B cell (primary cell): ENCODE measurements at regions not wholly inside any gene's neighbourhood (a gene's known extent, or its start where the extent isn't known, plus 50 kb on each side); places are given as distances from the start of the nearest gene placed in this dataset.

Experiments used
- ATAC-seq: fragments of 200-7000 bp; cut with Tn5 transposase; one replicate; pipeline ENCODE4 v1.10.0; 2021; ENCODE audit warnings: low read depth, mild to moderate bottlenecking, moderate number of reproducible peaks, moderate library complexity
- CTCF ChIA-PET: fragments of 350-600 bp; sonication (Branson Sonifier 250); formaldehyde crosslinking; loops from one replicate; lab custom pipeline; 2021; ENCODE audit warnings: antibody characterized with exemption, inconsistent platforms; lab: Charles Lee
- POLR2A ChIA-PET: fragments of 350-600 bp; sonication (Branson Sonifier 250); formaldehyde crosslinking; loops from one replicate; lab custom pipeline; 2021; ENCODE audit warnings: antibody characterized with exemption; lab: Charles Lee
- DNase-seq: peaks from one replicate; pipeline ENCODE4 v3.0.0; 2013
- H2AFZ ChIP-seq: 2 replicates; pipeline ENCODE4 v1.6.1; 2012; ENCODE audit warnings: mild to moderate bottlenecking, low read depth, low read length; ENCODE audit not compliant: insufficient read depth, poor library complexity, severe bottlenecking
- H3K27ac ChIP-seq, 2 donors: 1 replicate in 1 of 2; 2 replicates in 1 of 2; pipeline ENCODE4 v1.5.1; 2012 to 2013; ENCODE audit warnings: low read length in 2 of 2, mild to moderate bottlenecking in 2 of 2, moderate library complexity in 1 of 2
- H3K27me3 ChIP-seq, 4 experiments: fragments of 200-600 bp in 1 of 4; sonication (generic) in 1 of 4; replicated peaks in 1 of 4; 1 replicate in 2 of 4; 2 replicates in 2 of 4; pipeline versions ENCODE4 v1.6.1 to v1.7.0; 2013 to 2016; ENCODE audit warnings: low read length in 3 of 4, mild to moderate bottlenecking in 2 of 4, mixed read lengths in 1 of 4, moderate library complexity in 1 of 4; ENCODE audit not compliant: insufficient read depth in 4 of 4, control insufficient read depth in 3 of 4; ENCODE audit errors: control extremely low read depth in 1 of 4
- H3K36me3 ChIP-seq, 2 experiments: replicated peaks in 1 of 2; 1 replicate in 1 of 2; 2 replicates in 1 of 2; pipeline versions ENCODE4 v1.6.1 to v1.7.1; 2013; ENCODE audit warnings: low read length in 1 of 2; ENCODE audit not compliant: insufficient read depth in 2 of 2, control insufficient read depth in 1 of 2; ENCODE audit errors: control extremely low read depth in 1 of 2, extremely low read depth in 1 of 2
- H3K4me1 ChIP-seq, 2 donors: fragments of 200-600 bp in 1 of 2; sonication (generic) in 1 of 2; 1 replicate in 1 of 2; 2 replicates in 1 of 2; pipeline versions ENCODE4 v1.5.1 to v1.6.1; 2013 to 2017; ENCODE audit warnings: low read length in 2 of 2; ENCODE audit not compliant: control insufficient read depth in 2 of 2, insufficient read depth in 2 of 2
- H3K4me2 ChIP-seq: replicated peaks from 2 replicates; pipeline ENCODE3; 2012; ENCODE audit warnings: mild to moderate bottlenecking, low read depth, low read length; ENCODE audit not compliant: poor library complexity, severe bottlenecking
- H3K4me3 ChIP-seq, 5 experiments: fragments of 200-600 bp in 1 of 5; sonication (generic) in 1 of 5; 1 replicate in 3 of 5; 2 replicates in 2 of 5; pipeline versions ENCODE4 v1.5.1 to v1.7.0; 2011 to 2016; ENCODE audit warnings: low read length in 4 of 5, mild to moderate bottlenecking in 4 of 5, low read depth in 2 of 5, control low read depth in 1 of 5, moderate library complexity in 1 of 5; ENCODE audit not compliant: insufficient read depth in 1 of 5; ENCODE audit errors: control extremely low read depth in 1 of 5, extremely low read depth in 1 of 5
- H3K79me2 ChIP-seq: fragments of 200-600 bp; sonication (generic); one replicate; pipeline ENCODE4 v1.6.0; 2016; ENCODE audit warnings: low read length; ENCODE audit not compliant: control insufficient read depth, insufficient read depth
- H3K9ac ChIP-seq: fragments of 200-600 bp; sonication (generic); 2 replicates; pipeline ENCODE4 v1.6.1; 2017; ENCODE audit warnings: mild to moderate bottlenecking, low read length, moderate library complexity
- H3K9me3 ChIP-seq, 3 donors: one replicate each; pipeline versions ENCODE4 v1.6.1 to v1.7.1; 2013; ENCODE audit warnings: low read length in 2 of 3; ENCODE audit not compliant: control insufficient read depth in 2 of 3, insufficient read depth in 1 of 3; ENCODE audit errors: control extremely low read depth in 1 of 3
- H4K20me1 ChIP-seq: 2 replicates; pipeline ENCODE4 v1.6.0; 2012; ENCODE audit warnings: mild to moderate bottlenecking, low read length; ENCODE audit not compliant: insufficient read depth, control insufficient read depth, poor library complexity, severe bottlenecking
- H3K27ac Mint-ChIP-seq: one replicate; pipeline ENCODE4 v1.8.0; 2021; ENCODE audit warnings: mixed read lengths
- H3K27me3 Mint-ChIP-seq: one replicate; pipeline ENCODE4 v1.8.0; 2021; ENCODE audit warnings: mixed read lengths
- H3K4me1 Mint-ChIP-seq: one replicate; pipeline ENCODE4 v1.8.0; 2021; ENCODE audit warnings: mixed read lengths
- H3K4me3 Mint-ChIP-seq: one replicate; pipeline ENCODE4 v1.8.0; 2021; ENCODE audit warnings: mixed read lengths
- H3K9me3 Mint-ChIP-seq: one replicate; pipeline ENCODE4 v1.8.0; 2022; ENCODE audit warnings: mixed read lengths; ENCODE audit not compliant: insufficient read depth
- EZH2 ChIP-seq: IDR thresholded peaks from 2 replicates; pipeline ENCODE4 v1.6.1; 2012; ENCODE audit warnings: borderline replicate concordance, low read depth, mild to moderate bottlenecking, moderate library complexity, low read length; ENCODE audit not compliant: insufficient read depth, poor library complexity, severe bottlenecking
- WGBS: methylation state at CpG from one replicate; pipeline ENCODE4 v1.1.5; 2013; ENCODE audit warnings: missing lambda C conversion rate; ENCODE audit not compliant: insufficient coverage; 5-methylcytosine and 5-hydroxymethylcytosine counted together
- intact Hi-C: fragments of 100-400 bp; cut with micrococcal nuclease; formaldehyde crosslinking; loops from one replicate; pipeline ENCODE4 v1.10.0; 2022
- TF ChIP-seq, protein P1 (sequence below): fragments of 200-600 bp; IDR thresholded peaks from one replicate; pipeline ENCODE4 v1.8.0; 2022; ENCODE audit warnings: antibody characterized with exemption, mild to moderate bottlenecking

GRCh38 chr6:164751395-164751794 lies 558.0 kb downstream of the C6orf118 start:
- 89% methylated on average over 5 of the region's 5 CpGs for WGBS
- Histone ChIP-seq H3K36me3 (no peaks in the 10 kb centered on the region), H3K27ac (no peak overlapping the region), H3K4me1 (no peaks in the 10 kb centered on the region), H4K20me1 (no peaks in the 10 kb centered on the region), H2AFZ (no peak overlapping the region), H3K4me2 (no peak overlapping the region), H3K9ac (no peak overlapping the region), H3K4me3 (no peak overlapping the region), H3K79me2 (no peaks in the 10 kb centered on the region), H3K9me3 (peaks cover 0 to 14% (median 0%) of the 10 kb centered on the region in 3 donors), H3K27me3 (no peaks in the 10 kb centered on the region)
- H3K27ac Mint-ChIP-seq = no peak overlapping the region
- no peak for TF ChIP-seq EZH2
- TF ChIP-seq, protein P1, sequence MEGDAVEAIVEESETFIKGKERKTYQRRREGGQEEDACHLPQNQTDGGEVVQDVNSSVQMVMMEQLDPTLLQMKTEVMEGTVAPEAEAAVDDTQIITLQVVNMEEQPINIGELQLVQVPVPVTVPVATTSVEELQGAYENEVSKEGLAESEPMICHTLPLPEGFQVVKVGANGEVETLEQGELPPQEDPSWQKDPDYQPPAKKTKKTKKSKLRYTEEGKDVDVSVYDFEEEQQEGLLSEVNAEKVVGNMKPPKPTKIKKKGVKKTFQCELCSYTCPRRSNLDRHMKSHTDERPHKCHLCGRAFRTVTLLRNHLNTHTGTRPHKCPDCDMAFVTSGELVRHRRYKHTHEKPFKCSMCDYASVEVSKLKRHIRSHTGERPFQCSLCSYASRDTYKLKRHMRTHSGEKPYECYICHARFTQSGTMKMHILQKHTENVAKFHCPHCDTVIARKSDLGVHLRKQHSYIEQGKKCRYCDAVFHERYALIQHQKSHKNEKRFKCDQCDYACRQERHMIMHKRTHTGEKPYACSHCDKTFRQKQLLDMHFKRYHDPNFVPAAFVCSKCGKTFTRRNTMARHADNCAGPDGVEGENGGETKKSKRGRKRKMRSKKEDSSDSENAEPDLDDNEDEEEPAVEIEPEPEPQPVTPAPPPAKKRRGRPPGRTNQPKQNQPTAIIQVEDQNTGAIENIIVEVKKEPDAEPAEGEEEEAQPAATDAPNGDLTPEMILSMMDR = no peak
- no peaks in the 10 kb centered on the region for H3K27me3 Mint-ChIP-seq
- intact Hi-C loops = no loop called here
- DNase-seq = no peak
- no peak overlapping the region for H3K4me3 Mint-ChIP-seq
- ChIA-PET POLR2A (no interaction called here), CTCF (no interaction called here)
- ATAC-seq = no peak
- H3K9me3 Mint-ChIP-seq = peaks cover 3% of the 10 kb centered on the region
- no peaks in the 10 kb centered on the region for H3K4me1 Mint-ChIP-seq

- no peaks in the 10 kb centered on the region for H3K27me3 Mint-ChIP-seq
- H3K4me1 Mint-ChIP-seq = no peaks in the 10 kb centered on the region
- H3K9me3 ChIP-seq = peaks cover 0 to 18% (median 0%) of the 10 kb centered on the region in 3 donors
- H3K27ac Mint-ChIP-seq = no peak overlapping the region
- H3K4me1 ChIP-seq = no peaks in the 10 kb centered on the region
- intact Hi-C loops = no loop called here
- TF ChIP-seq, protein P1 = no peak
- no peak for TF ChIP-seq EZH2
- H3K36me3 ChIP-seq = no peaks in the 10 kb centered on the region
- POLR2A ChIA-PET = no interaction called here
- H3K79me2 ChIP-seq = no peaks in the 10 kb centered on the region
- CTCF ChIA-PET = no interaction called here
- H3K27me3 ChIP-seq = no peaks in the 10 kb centered on the region
- DNase-seq = no peak
- H3K27ac ChIP-seq = no peak overlapping the region
- WGBS = 60% methylated on average over 1 of the region's 3 CpGs
- H3K4me3 Mint-ChIP-seq = no peak overlapping the region
- H2AFZ ChIP-seq = no peak overlapping the region
- ATAC-seq = no peak
- H4K20me1 ChIP-seq = no peaks in the 10 kb centered on the region
- no peak overlapping the region for H3K4me3 ChIP-seq
- H3K9me3 Mint-ChIP-seq = peaks cover 7% of the 10 kb centered on the region
- no peak overlapping the region for H3K4me2 ChIP-seq
- H3K9ac ChIP-seq = no peak overlapping the region
Observed at GRCh38 chr6:164750128-164750527, 559.3 kb downstream of the C6orf118 start.
